ENCODE measurements at regions not wholly inside any gene's neighbourhood (a gene's known extent, or its start where the extent isn't known, plus 50 kb on each side); places are given as distances from the start of the nearest gene placed in this dataset.

- DNase-seq: no peak
- no peaks in the 10 kb centered on the region for H3K9me3 ChIP-seq
- TF ChIP-seq POLR2A (IDR thresholded peaks at IDR 0.05): no peak
- TF ChIP-seq, protein P1, sequence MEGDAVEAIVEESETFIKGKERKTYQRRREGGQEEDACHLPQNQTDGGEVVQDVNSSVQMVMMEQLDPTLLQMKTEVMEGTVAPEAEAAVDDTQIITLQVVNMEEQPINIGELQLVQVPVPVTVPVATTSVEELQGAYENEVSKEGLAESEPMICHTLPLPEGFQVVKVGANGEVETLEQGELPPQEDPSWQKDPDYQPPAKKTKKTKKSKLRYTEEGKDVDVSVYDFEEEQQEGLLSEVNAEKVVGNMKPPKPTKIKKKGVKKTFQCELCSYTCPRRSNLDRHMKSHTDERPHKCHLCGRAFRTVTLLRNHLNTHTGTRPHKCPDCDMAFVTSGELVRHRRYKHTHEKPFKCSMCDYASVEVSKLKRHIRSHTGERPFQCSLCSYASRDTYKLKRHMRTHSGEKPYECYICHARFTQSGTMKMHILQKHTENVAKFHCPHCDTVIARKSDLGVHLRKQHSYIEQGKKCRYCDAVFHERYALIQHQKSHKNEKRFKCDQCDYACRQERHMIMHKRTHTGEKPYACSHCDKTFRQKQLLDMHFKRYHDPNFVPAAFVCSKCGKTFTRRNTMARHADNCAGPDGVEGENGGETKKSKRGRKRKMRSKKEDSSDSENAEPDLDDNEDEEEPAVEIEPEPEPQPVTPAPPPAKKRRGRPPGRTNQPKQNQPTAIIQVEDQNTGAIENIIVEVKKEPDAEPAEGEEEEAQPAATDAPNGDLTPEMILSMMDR (IDR thresholded peaks at IDR 0.05): no peak
- no peaks in the 10 kb centered on the region for H3K36me3 ChIP-seq
- H3K27ac ChIP-seq: no peak overlapping the region
- H3K4me3 ChIP-seq: no peak overlapping the region
- H3K27me3 ChIP-seq: no peaks in the 10 kb centered on the region
- H3K4me1 ChIP-seq: no peaks in the 10 kb centered on the region
Measured at GRCh38 chr7:121745856-121746255, 127.1 kb upstream of the PTPRZ1 start.

DNA sequence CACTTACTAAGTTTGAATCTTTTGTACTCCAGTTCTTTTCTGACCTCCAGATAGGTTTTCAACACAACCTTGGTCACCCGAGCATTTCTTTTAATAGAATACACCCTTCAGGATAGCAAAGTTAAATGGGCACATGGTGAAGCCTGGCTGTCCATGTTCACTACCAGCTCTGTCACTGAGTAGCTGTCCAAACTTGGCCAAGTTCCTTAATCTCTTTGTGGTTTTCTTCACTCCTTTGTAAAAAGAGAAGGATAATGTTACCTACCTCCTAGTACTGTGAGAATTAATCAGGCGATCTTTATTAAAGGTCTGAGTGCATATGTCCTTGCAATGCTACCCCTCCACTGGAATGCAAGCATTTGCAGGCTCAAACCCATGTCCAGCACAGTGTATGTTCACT, 128.1 kb upstream of the PTPRZ1 start:
- H3K27me3 ChIP-seq: no peaks in the 10 kb centered on the region
- no peak for TF ChIP-seq POLR2A (IDR thresholded peaks at IDR 0.05)
- H3K4me3 ChIP-seq: no peak overlapping the region
- no peak for DNase-seq
- H3K27ac ChIP-seq: no peak overlapping the region
- H3K9me3 ChIP-seq: no peaks in the 10 kb centered on the region
- no peaks in the 10 kb centered on the region for H3K4me1 ChIP-seq
- no peaks in the 10 kb centered on the region for H3K36me3 ChIP-seq

DNA sequence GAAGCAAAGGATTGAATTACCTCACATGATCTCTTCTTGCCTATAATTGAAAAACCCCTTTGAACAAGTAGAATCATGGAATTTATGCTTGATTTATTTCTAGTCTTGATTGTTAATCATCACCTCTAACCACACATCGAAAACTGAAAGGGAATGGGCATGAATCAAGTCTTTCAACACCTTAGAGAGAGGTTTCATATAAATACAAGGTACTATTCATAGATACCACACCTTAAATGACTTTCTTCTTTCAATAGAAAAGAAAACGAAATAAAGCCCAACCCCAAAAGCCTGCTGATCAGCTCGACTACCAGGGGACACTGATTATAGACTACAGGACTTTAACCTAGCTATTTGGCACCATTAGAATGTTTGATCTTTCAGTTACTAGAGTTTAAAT, 128.6 kb upstream of the PTPRZ1 start:
- Histone ChIP-seq H3K4me1 (no peaks in the 10 kb centered on the region), H3K4me3 (no peak overlapping the region), H3K27ac (no peak overlapping the region), H3K36me3 (no peaks in the 10 kb centered on the region), H3K27me3 (no peaks in the 10 kb centered on the region), H3K9me3 (no peaks in the 10 kb centered on the region)
- TF ChIP-seq, protein P1 (IDR thresholded peaks at IDR 0.05): no peak
- no peak for TF ChIP-seq POLR2A (IDR thresholded peaks at IDR 0.05)
- no peak for DNase-seq

GRCh38 chr7:121741896-121742295, 131.1 kb upstream of the PTPRZ1 start:
- Histone ChIP-seq H3K27ac (no peak overlapping the region), H3K4me1 (no peaks in the 10 kb centered on the region), H3K4me3 (no peak overlapping the region), H3K9me3 (no peaks in the 10 kb centered on the region), H3K27me3 (no peaks in the 10 kb centered on the region), H3K36me3 (no peaks in the 10 kb centered on the region)
- no peak for DNase-seq
- TF ChIP-seq POLR2A (IDR thresholded peaks at IDR 0.05): no peak
- TF ChIP-seq, protein P1 (IDR thresholded peaks at IDR 0.05): no peak

- Histone ChIP-seq H3K27ac (no peak overlapping the region), H3K9me3 (no peaks in the 10 kb centered on the region), H3K4me3 (no peak overlapping the region), H3K27me3 (no peaks in the 10 kb centered on the region), H3K36me3 (no peaks in the 10 kb centered on the region), H3K4me1 (no peaks in the 10 kb centered on the region)
- no peak for DNase-seq
- TF ChIP-seq, protein P1 (IDR thresholded peaks at IDR 0.05): no peak
- TF ChIP-seq POLR2A (IDR thresholded peaks at IDR 0.05): no peak
Measured at GRCh38 chr7:121739465-121739864, 133.5 kb upstream of the PTPRZ1 start.

- no peaks in the 10 kb centered on the region for H3K4me1 ChIP-seq
- no peak for DNase-seq
- no peak overlapping the region for H3K4me3 ChIP-seq
- no peak for TF ChIP-seq POLR2A (IDR thresholded peaks at IDR 0.05)
- TF ChIP-seq, protein P1 (IDR thresholded peaks at IDR 0.05): no peak
- no peak overlapping the region for H3K27ac ChIP-seq
- peaks cover 0 to 7% (median 0%) of the 10 kb centered on the region in 4 donors for H3K9me3 ChIP-seq
- no peaks in the 10 kb centered on the region for H3K27me3 ChIP-seq
- no peaks in the 10 kb centered on the region for H3K36me3 ChIP-seq
Measured at GRCh38 chr7:121730869-121731268, 142.1 kb upstream of the PTPRZ1 start.

Data from Peyer's patch (tissue), 4 donors.